DMS 273 (cell line): ENCODE measurements at regions not wholly inside any gene's neighbourhood (a gene's known extent, or its start where the extent isn't known, plus 50 kb on each side); places are given as distances from the start of the nearest gene placed in this dataset.
"Not testable (repeated sequence)": the region's sequence is repeated elsewhere in the genome, so short reads cannot be mapped to it uniquely, and the experiment has no call there.

Experiments used
- DNase-seq: peaks from one replicate; lab custom pipeline; 2025; ENCODE audit not compliant: unreplicated experiment; lab: John Stamatoyannopoulos, UW

GRCh38 chr6:126202707-126203106, 137.2 kb upstream of the CENPW start:
- DNase-seq, result no peak

- DNase-seq, result no peak
These were observed 135.8 kb upstream of the CENPW start for GRCh38 chr6:126204126-126204525.

- no peak for DNase-seq
These were observed 135.3 kb upstream of the CENPW start for GRCh38 chr6:126204598-126204997.

GRCh38 chr6:126206504-126207246, 133.2 kb upstream of the CENPW start:
- DNase-seq, result no peak

GRCh38 chr6:126210398-126211075, 129.4 kb upstream of the CENPW start:
- no peak for DNase-seq

GRCh38 chr6:126217497-126217896, 122.4 kb upstream of the CENPW start:
- no peak for DNase-seq

- DNase-seq, result not testable (repeated sequence)
These were observed 119.0 kb upstream of the CENPW start for GRCh38 chr6:126220901-126221300.

- DNase-seq, result peak; percentile 31
These were observed 111.8 kb upstream of the CENPW start for GRCh38 chr6:126227833-126228702.

- DNase-seq, result no peak
These were observed 107.2 kb upstream of the CENPW start for GRCh38 chr6:126232671-126233070.

GRCh38 chr6:126233192-126233591, 106.7 kb upstream of the CENPW start:
- no peak for DNase-seq

- DNase-seq, result no peak
These were observed 104.6 kb upstream of the CENPW start for GRCh38 chr6:126235363-126235762.

- DNase-seq, result no peak
These were observed 94.8 kb upstream of the CENPW start for GRCh38 chr6:126245077-126245476.

- no peak for DNase-seq
These were observed 87.8 kb upstream of the CENPW start for GRCh38 chr6:126252154-126252553.

GRCh38 chr6:126253431-126253830, 86.5 kb upstream of the CENPW start:
- DNase-seq, result no peak

GRCh38 chr6:126258150-126258549, 81.8 kb upstream of the CENPW start:
- DNase-seq, result no peak

- DNase-seq, result no peak
These were observed 78.0 kb upstream of the CENPW start for GRCh38 chr6:126261792-126262421.

GRCh38 chr6:126264265-126264664, 75.7 kb upstream of the CENPW start:
- DNase-seq, result no peak

- DNase-seq, result no peak
These were observed 73.3 kb upstream of the CENPW start for GRCh38 chr6:126266664-126267063.

GRCh38 chr6:126267626-126268025, 72.3 kb upstream of the CENPW start:
- no peak for DNase-seq

- DNase-seq, result peak; percentile 20
These were observed 71.8 kb upstream of the CENPW start for GRCh38 chr6:126268092-126268491.

GRCh38 chr6:126280287-126280686, 59.6 kb upstream of the CENPW start:
- DNase-seq, result no peak
